Spleen (tissue), 11 donors: ENCODE measurements at regions not wholly inside any gene's neighbourhood (a gene's known extent, or its start where the extent isn't known, plus 50 kb on each side); places are given as distances from the start of the nearest gene placed in this dataset.
A peak's percentile ranks its signal among the peaks of the same experiment; 100 is the strongest.

Experiments used
- DNase-seq: peaks from one replicate; pipeline ENCODE4 v3.0.0-alpha.2; 2020
- H3K27ac ChIP-seq, 8 donors: fragments of 200-600 bp; sonication (generic) in 7 of 8; 1 replicate in 4 of 8; 2 replicates in 4 of 8; pipeline versions ENCODE4 v1.5.0 to v1.8.0; 2016 to 2021; ENCODE audit warnings: inconsistent platforms in 4 of 8, mild to moderate bottlenecking in 4 of 8, moderate library complexity in 1 of 8
- H3K27me3 ChIP-seq, 7 donors: fragments of 200-600 bp; sonication (generic) in 6 of 7; replicated peaks in 1 of 7; 1 replicate in 4 of 7; 2 replicates in 3 of 7; pipeline versions ENCODE4 v1.5.0 to v1.8.0; 2016 to 2021; ENCODE audit warnings: inconsistent platforms in 3 of 7, mild to moderate bottlenecking in 1 of 7
- H3K36me3 ChIP-seq, 6 donors: fragments of 200-600 bp; sonication (generic) in 5 of 6; 1 replicate in 4 of 6; 2 replicates in 2 of 6; pipeline versions ENCODE4 v1.5.0 to v1.8.0; 2016 to 2021; ENCODE audit warnings: inconsistent platforms in 2 of 6
- H3K4me1 ChIP-seq, 6 donors: fragments of 200-600 bp; sonication (generic) in 5 of 6; 1 replicate in 3 of 6; 2 replicates in 3 of 6; pipeline versions ENCODE4 v1.5.0 to v1.8.0; 2016 to 2021; ENCODE audit warnings: inconsistent platforms in 3 of 6
- H3K4me3 ChIP-seq, 8 donors: fragments of 200-600 bp; sonication (generic) in 7 of 8; 1 replicate in 4 of 8; 2 replicates in 4 of 8; pipeline versions ENCODE4 v1.5.0 to v1.8.0; 2016 to 2021; ENCODE audit warnings: inconsistent platforms in 4 of 8, mild to moderate bottlenecking in 4 of 8, moderate library complexity in 2 of 8
- H3K9me3 ChIP-seq, 8 donors: fragments of 200-600 bp; sonication (generic) in 7 of 8; 1 replicate in 4 of 8; 2 replicates in 4 of 8; pipeline versions ENCODE4 v1.5.0 to v1.8.0; 2016 to 2021; ENCODE audit warnings: inconsistent platforms in 4 of 8
- CTCF ChIP-seq, 11 experiments: fragments of 200-600 bp in 7 of 11; fragments of 450-650 bp in 4 of 11; sonication (generic) in 4 of 11; IDR thresholded peaks in 8 of 11; conservative IDR thresholded peaks in 3 of 11; 1 replicate in 7 of 11; 2 replicates in 4 of 11; pipeline versions ENCODE4 v1.4.0 to v1.8.0; 2016 to 2021; ENCODE audit warnings: antibody characterized with exemption in 11 of 11, inconsistent platforms in 4 of 11, mild to moderate bottlenecking in 1 of 11
- POLR2A ChIP-seq, 3 donors: fragments of 450-650 bp; IDR thresholded peaks; one replicate each; pipeline ENCODE4 v1.5.1; 2017; ENCODE audit warnings: antibody characterized with exemption in 3 of 3, mild to moderate bottlenecking in 1 of 3
- POLR2AphosphoS5 ChIP-seq, 3 donors: sonication (generic); formaldehyde crosslinking; IDR thresholded peaks; one replicate each; pipeline ENCODE4 v1.5.1; 2017; ENCODE audit warnings: antibody characterized with exemption in 3 of 3
- WGBS, 5 donors: extraction: QIAGEN DNeasy Blood & Tissue Kit in 3 of 5; methylation state at CpG; one replicate each; pipeline versions ENCODE4 v1.1.5 to v1.1.7; 2013 to 2018; 5-methylcytosine and 5-hydroxymethylcytosine counted together
- intact Hi-C: fragments of 100-400 bp; cut with DNase I; formaldehyde crosslinking; loops from one replicate; pipeline ENCODE4 v1.15.0; 2023; ENCODE audit warnings: low total_unique reads
- donor health status: healthy with polysubstance abuse.
- donor health status: DM: no; HTN: no; CAD: no; lungs with moderate emphysema.
- donor health status: DM: no; HTN: no; CAD: no.
- donor health status: Bipolar disorder and iron deficiency.
- donor health status: healthy.
- donor health status: DM: no; HTN: no; CAD: no.
- donor health status: DM: yes; HTN: yes; CAD: no.

- Histone ChIP-seq H3K36me3 (no peaks in the 10 kb centered on the region), H3K27me3 (no peaks in the 10 kb centered on the region), H3K9me3 (no peaks in the 10 kb centered on the region), H3K4me1 (peaks cover 40 to 89% (median 68%) of the 10 kb centered on the region in 6 donors), H3K27ac (peak overlapping the region in 7 of 8 donors; percentile 92 to 96 (median 93)), H3K4me3 (peak overlapping the region in 1 of 8 donors; percentile 8)
- DNase-seq = no peak
- intact Hi-C loops = no loop called here
- no peak for TF ChIP-seq POLR2A (IDR thresholded peaks at IDR 0.05)
- no peak for TF ChIP-seq CTCF (IDR thresholded peaks at IDR 0.05 in 8 of 11, conservative IDR thresholded peaks at IDR 0.05 in 3 of 11)
- TF ChIP-seq POLR2AphosphoS5 (IDR thresholded peaks at IDR 0.05) = no peak
- WGBS, 5 donors = 66 to 81% (median 70%) methylated on average over 15 of the region's 15 CpGs
These were observed 151.6 kb downstream of the TOMM20 start for GRCh38 chr1:234976861-234977680.

- TF ChIP-seq POLR2A (IDR thresholded peaks at IDR 0.05) = no peak
- TF ChIP-seq POLR2AphosphoS5 (IDR thresholded peaks at IDR 0.05) = no peak
- TF ChIP-seq CTCF (IDR thresholded peaks at IDR 0.05 in 8 of 11, conservative IDR thresholded peaks at IDR 0.05 in 3 of 11) = no peak
- no peak for DNase-seq
- Histone ChIP-seq H3K4me3 (peak overlapping the region in 1 of 8 donors; percentile 8), H3K4me1 (peaks cover 33 to 89% (median 67%) of the 10 kb centered on the region in 6 donors), H3K9me3 (no peaks in the 10 kb centered on the region), H3K36me3 (no peaks in the 10 kb centered on the region), H3K27ac (peak overlapping the region in 7 of 8 donors; percentile 92 to 96 (median 93)), H3K27me3 (no peaks in the 10 kb centered on the region)
- intact Hi-C loops = no loop called here
- 65 to 85% (median 75%) methylated on average over 11 of the region's 11 CpGs for WGBS, 5 donors
These were observed 152.4 kb downstream of the TOMM20 start for GRCh38 chr1:234975941-234976860.

- peak overlapping the region; percentile 6 to 96 (median 93) for H3K27ac ChIP-seq
- H3K4me3 ChIP-seq = no peak overlapping the region
- DNase-seq = no peak
- H3K36me3 ChIP-seq = no peaks in the 10 kb centered on the region
- peaks cover 32 to 89% (median 67%) of the 10 kb centered on the region in 6 donors for H3K4me1 ChIP-seq
- intact Hi-C loops = no loop called here
- H3K9me3 ChIP-seq = no peaks in the 10 kb centered on the region
- peaks cover 0 to under 1% (median 0%) of the 10 kb centered on the region in 7 donors for H3K27me3 ChIP-seq
- TF ChIP-seq POLR2A (IDR thresholded peaks at IDR 0.05) (no peak), POLR2AphosphoS5 (IDR thresholded peaks at IDR 0.05) (peak in 1 of 3 donors; percentile 55)
- WGBS, 5 donors = 69 to 79% (median 75%) methylated on average over 11 of the region's 11 CpGs
These were observed 153.3 kb downstream of the TOMM20 start for GRCh38 chr1:234975122-234975940.
